GM23338 (cell line): ENCODE measurements at regions not wholly inside any gene's neighbourhood (a gene's known extent, or its start where the extent isn't known, plus 50 kb on each side); places are given as distances from the start of the nearest gene placed in this dataset.

Source experiments
- ATAC-seq: fragments of 200-7000 bp; cut with Tn5 transposase; 3 replicates; pipeline ENCODE4 v1.9.1; 2020
- DNase-seq: peaks from one replicate; pipeline ENCODE4 v3.0.0-alpha.2; 2015; ENCODE audit warnings: low spot score
- H2AFZ ChIP-seq: fragments of 200-600 bp; sonication (generic); 2 replicates; pipeline ENCODE4 v1.8.0; 2016; ENCODE audit warnings: antibody characterized with exemption, mild to moderate bottlenecking, moderate library complexity
- H3F3A ChIP-seq: fragments of 200-600 bp; sonication (generic); replicated peaks from 2 replicates; pipeline ENCODE4 v1.8.0; 2017; ENCODE audit warnings: antibody characterized with exemption, mixed run types, low read depth
- H3K27ac ChIP-seq: fragments of 200-600 bp; sonication (generic); 2 replicates; pipeline ENCODE4 v1.6.1; 2016; ENCODE audit warnings: low read depth
- H3K27me3 ChIP-seq: fragments of 200-600 bp; sonication (generic); 2 replicates; pipeline ENCODE4 v1.8.0; 2016; ENCODE audit warnings: mild to moderate bottlenecking, mixed run types, moderate library complexity; ENCODE audit not compliant: insufficient read depth
- H3K36me3 ChIP-seq: fragments of 200-600 bp; sonication (generic); 2 replicates; pipeline ENCODE4 v1.8.0; 2016; ENCODE audit warnings: mild to moderate bottlenecking; ENCODE audit not compliant: insufficient read depth
- H3K4me1 ChIP-seq: fragments of 200-600 bp; sonication (generic); 2 replicates; pipeline ENCODE4 v1.8.0; 2016; ENCODE audit warnings: mild to moderate bottlenecking, moderate library complexity; ENCODE audit not compliant: insufficient read depth
- H3K4me2 ChIP-seq: fragments of 200-600 bp; sonication (generic); 2 replicates; pipeline ENCODE4 v1.7.1; 2017; ENCODE audit warnings: mixed run types
- H3K4me3 ChIP-seq: fragments of 200-600 bp; sonication (generic); 2 replicates; pipeline ENCODE4 v1.6.1; 2016; ENCODE audit warnings: mixed run types
- H3K79me2 ChIP-seq: fragments of 200-600 bp; sonication (generic); replicated peaks from 2 replicates; pipeline ENCODE4 v1.8.0; 2017; ENCODE audit warnings: mild to moderate bottlenecking; ENCODE audit not compliant: insufficient read depth
- H3K9me2 ChIP-seq: fragments of 200-600 bp; sonication (generic); 2 replicates; pipeline ENCODE4 v1.8.0; 2017; ENCODE audit not compliant: insufficient read depth
- H4K20me1 ChIP-seq: fragments of 200-600 bp; sonication (generic); replicated peaks from 2 replicates; pipeline ENCODE4 v1.8.0; 2017; ENCODE audit warnings: mild to moderate bottlenecking; ENCODE audit not compliant: insufficient read depth
- H3K27ac Mint-ChIP-seq: 2 replicates; pipeline ENCODE4 v1.8.0; 2020; ENCODE audit warnings: inconsistent platforms, mild to moderate bottlenecking, moderate library complexity, mixed read lengths
- H3K27me3 Mint-ChIP-seq: 3 replicates; pipeline ENCODE4 v1.8.0; 2022; ENCODE audit warnings: low read depth, mild to moderate bottlenecking, moderate library complexity, mixed read lengths, inconsistent platforms; ENCODE audit not compliant: insufficient read depth, poor library complexity
- H3K36me3 Mint-ChIP-seq: 3 replicates; pipeline ENCODE4 v1.8.0; 2021; ENCODE audit warnings: low read depth, mild to moderate bottlenecking, inconsistent platforms, moderate library complexity, mixed read lengths
- H3K4me1 Mint-ChIP-seq: 3 replicates; pipeline ENCODE4 v1.8.0; 2020; ENCODE audit warnings: mild to moderate bottlenecking, inconsistent platforms, mixed read lengths
- H3K4me3 Mint-ChIP-seq: 3 replicates; pipeline ENCODE4 v1.8.0; 2021; ENCODE audit warnings: moderate library complexity, mild to moderate bottlenecking, inconsistent platforms, mixed read lengths
- H3K9me3 Mint-ChIP-seq: 3 replicates; pipeline ENCODE4 v1.8.0; 2020; ENCODE audit warnings: moderate library complexity, mild to moderate bottlenecking, inconsistent platforms, mixed read lengths
- EZH2 ChIP-seq: fragments of 200-600 bp; sonication (generic); IDR thresholded peaks from one replicate; pipeline ENCODE4 v1.8.0; 2017; ENCODE audit warnings: antibody characterized with exemption, mild to moderate bottlenecking, low read depth; ENCODE audit not compliant: unreplicated experiment
- EZH2phosphoT487 ChIP-seq: fragments of 200-600 bp; sonication (generic); IDR thresholded peaks from one replicate; pipeline ENCODE4 v1.8.1; 2018; ENCODE audit warnings: antibody characterized with exemption; ENCODE audit not compliant: unreplicated experiment
- JUNB ChIP-seq: IDR thresholded peaks from one replicate; pipeline ENCODE4 v1.6.1; 2016; ENCODE audit warnings: antibody characterized with exemption; ENCODE audit not compliant: unreplicated experiment
- NANOG ChIP-seq: IDR thresholded peaks from 2 replicates; pipeline ENCODE4 v1.6.1; 2016; ENCODE audit warnings: antibody characterized with exemption, borderline replicate concordance
- POLR2AphosphoS5 ChIP-seq: IDR thresholded peaks from 2 replicates; pipeline ENCODE4 v1.6.1; 2016; ENCODE audit warnings: antibody characterized with exemption, low read depth
- ZNF331 ChIP-seq: fragments of 250-450 bp; sonication (Bioruptor Pico); IDR thresholded peaks from 2 replicates; pipeline ENCODE4 v1.5.0; 2020; ENCODE audit warnings: low read depth, mild to moderate bottlenecking, moderate library complexity
- ZNF462 ChIP-seq: fragments of 250-450 bp; sonication (Bioruptor Pico); IDR thresholded peaks from 2 replicates; pipeline ENCODE4 v1.5.0; 2020; ENCODE audit warnings: mild to moderate bottlenecking, moderate library complexity
- TF ChIP-seq, protein P1 (sequence below): IDR thresholded peaks from 2 replicates; pipeline ENCODE4 v1.6.1; 2016; ENCODE audit warnings: antibody characterized with exemption

DNA sequence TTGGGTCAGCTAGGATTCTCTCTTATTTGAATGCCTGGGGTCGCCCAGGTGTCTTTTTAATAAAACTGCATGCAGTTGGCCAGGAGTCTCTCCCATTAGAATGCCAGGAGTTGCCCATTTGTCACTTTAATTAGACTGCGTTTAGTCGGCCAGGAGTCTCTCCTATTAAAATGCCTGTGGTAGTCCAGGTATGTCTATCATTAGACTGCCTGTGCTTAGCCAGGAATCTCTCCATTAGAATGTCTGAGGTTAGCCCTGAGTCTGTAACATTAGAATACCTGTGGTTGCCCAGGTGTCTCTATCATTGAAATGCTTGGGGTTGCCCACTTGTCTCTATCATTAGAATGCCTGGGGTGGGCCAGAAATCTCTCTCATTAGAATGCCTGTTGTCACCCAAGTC is 1470.9 kb downstream of the UQCRFS1 start:
- Mint-ChIP-seq H3K27me3 (peaks cover 19% of the 10 kb centered on the region), H3K4me3 (no peak overlapping the region), H3K9me3 (peaks cover 11% of the 10 kb centered on the region), H3K27ac (no peak overlapping the region), H3K36me3 (peaks cover 20% of the 10 kb centered on the region), H3K4me1 (peaks cover 2% of the 10 kb centered on the region; the same call in 2 of the 3 replicates)
- H3K27me3 ChIP-seq = peaks cover 10% of the 10 kb centered on the region
- no peaks in the 10 kb centered on the region for H3K9me2 ChIP-seq
- TF ChIP-seq ZNF462 (CRISPR knock-in tag) (no peak), NANOG (no peak), JUNB (no peak), EZH2phosphoT487 (no peak), POLR2AphosphoS5 (no peak), ZNF331 (no peak), EZH2 (no peak)
- TF ChIP-seq, protein P1, sequence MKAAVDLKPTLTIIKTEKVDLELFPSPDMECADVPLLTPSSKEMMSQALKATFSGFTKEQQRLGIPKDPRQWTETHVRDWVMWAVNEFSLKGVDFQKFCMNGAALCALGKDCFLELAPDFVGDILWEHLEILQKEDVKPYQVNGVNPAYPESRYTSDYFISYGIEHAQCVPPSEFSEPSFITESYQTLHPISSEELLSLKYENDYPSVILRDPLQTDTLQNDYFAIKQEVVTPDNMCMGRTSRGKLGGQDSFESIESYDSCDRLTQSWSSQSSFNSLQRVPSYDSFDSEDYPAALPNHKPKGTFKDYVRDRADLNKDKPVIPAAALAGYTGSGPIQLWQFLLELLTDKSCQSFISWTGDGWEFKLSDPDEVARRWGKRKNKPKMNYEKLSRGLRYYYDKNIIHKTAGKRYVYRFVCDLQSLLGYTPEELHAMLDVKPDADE = no peak
- no peaks in the 10 kb centered on the region for H3K4me1 ChIP-seq
- H3K36me3 ChIP-seq = no peaks in the 10 kb centered on the region
- H3K4me3 ChIP-seq = no peak overlapping the region
- no peak overlapping the region for H2AFZ ChIP-seq
- H3K79me2 ChIP-seq = no peaks in the 10 kb centered on the region
- H4K20me1 ChIP-seq = peaks cover 10% of the 10 kb centered on the region; the same call in 1 of the 2 replicates
- ATAC-seq = no peak
- H3F3A ChIP-seq = no peaks in the 10 kb centered on the region
- DNase-seq = no peak
- no peak overlapping the region for H3K27ac ChIP-seq
- no peak overlapping the region for H3K4me2 ChIP-seq
